Smooth muscle cell (in vitro differentiated cells): ENCODE measurements at regions not wholly inside any gene's neighbourhood (a gene's known extent, or its start where the extent isn't known, plus 50 kb on each side); places are given as distances from the start of the nearest gene placed in this dataset.

Experiments used
- DNase-seq: peaks from one replicate; lab custom pipeline; 2025; ENCODE audit not compliant: unreplicated experiment; lab: John Stamatoyannopoulos, UW
- H2AFZ ChIP-seq: fragments of 200-600 bp; sonication (generic); 2 replicates; pipeline ENCODE4 v1.6.0; 2016; ENCODE audit warnings: antibody characterized with exemption, low read depth, mild to moderate bottlenecking
- H3F3A ChIP-seq: fragments of 200-600 bp; sonication (generic); 2 replicates; pipeline ENCODE4 v1.6.0; 2017; ENCODE audit warnings: antibody characterized with exemption, low read depth
- H3K27ac ChIP-seq: fragments of 200-600 bp; sonication (generic); 2 replicates; pipeline ENCODE4 v1.5.1; 2016; ENCODE audit warnings: low read depth, mild to moderate bottlenecking
- H3K27me3 ChIP-seq: fragments of 200-600 bp; sonication (generic); 2 replicates; pipeline ENCODE4 v1.6.1; 2016; ENCODE audit warnings: low read depth, mild to moderate bottlenecking
- H3K36me3 ChIP-seq: fragments of 200-600 bp; sonication (generic); 2 replicates; pipeline ENCODE4 v1.5.1; 2016; ENCODE audit warnings: low read depth
- H3K4me1 ChIP-seq: fragments of 200-600 bp; sonication (generic); 2 replicates; pipeline ENCODE4 v1.5.1; 2016; ENCODE audit warnings: low read depth
- H3K4me2 ChIP-seq: fragments of 200-600 bp; sonication (generic); 2 replicates; pipeline ENCODE4 v1.6.0; 2016; ENCODE audit warnings: mild to moderate bottlenecking
- H3K4me3 ChIP-seq: fragments of 200-600 bp; sonication (generic); 2 replicates; pipeline ENCODE4 v1.5.1; 2016; ENCODE audit warnings: mild to moderate bottlenecking
- H3K79me2 ChIP-seq: fragments of 200-600 bp; sonication (generic); 2 replicates; pipeline ENCODE4 v1.6.0; 2016; ENCODE audit warnings: low read depth, mild to moderate bottlenecking
- H3K9ac ChIP-seq: fragments of 200-600 bp; sonication (generic); 2 replicates; pipeline ENCODE4 v1.6.0; 2016; ENCODE audit warnings: low read depth
- H3K9me3 ChIP-seq: fragments of 200-600 bp; sonication (generic); replicated peaks from 2 replicates; pipeline ENCODE4 v1.5.1; 2016; ENCODE audit warnings: low read depth
- H4K20me1 ChIP-seq: fragments of 200-600 bp; sonication (generic); 2 replicates; pipeline ENCODE4 v1.6.0; 2016; ENCODE audit warnings: low read depth
- WGBS: methylation state at CpG from one replicate; pipeline ENCODE4 v1.1.7; 2016; ENCODE audit warnings: low lambda C conversion rate; 5-methylcytosine and 5-hydroxymethylcytosine counted together
- TF ChIP-seq, protein P1 (sequence below): fragments of 200-600 bp; sonication (generic); IDR thresholded peaks from 2 replicates; pipeline ENCODE4 v1.5.1; 2017; ENCODE audit warnings: borderline replicate concordance, mild to moderate bottlenecking, antibody characterized with exemption; ENCODE audit not compliant: insufficient read depth, poor library complexity, severe bottlenecking

- Histone ChIP-seq H4K20me1 (no peaks in the 10 kb centered on the region), H3K9me3 (no peaks in the 10 kb centered on the region), H2AFZ (no peak overlapping the region), H3K36me3 (no peaks in the 10 kb centered on the region), H3K4me2 (no peak overlapping the region), H3K79me2 (no peaks in the 10 kb centered on the region), H3K27ac (no peak overlapping the region), H3K4me3 (no peak overlapping the region), H3K9ac (no peak overlapping the region), H3K4me1 (peaks cover 14% of the 10 kb centered on the region), H3K27me3 (no peaks in the 10 kb centered on the region), H3F3A (peaks cover 9% of the 10 kb centered on the region)
- TF ChIP-seq, protein P1, sequence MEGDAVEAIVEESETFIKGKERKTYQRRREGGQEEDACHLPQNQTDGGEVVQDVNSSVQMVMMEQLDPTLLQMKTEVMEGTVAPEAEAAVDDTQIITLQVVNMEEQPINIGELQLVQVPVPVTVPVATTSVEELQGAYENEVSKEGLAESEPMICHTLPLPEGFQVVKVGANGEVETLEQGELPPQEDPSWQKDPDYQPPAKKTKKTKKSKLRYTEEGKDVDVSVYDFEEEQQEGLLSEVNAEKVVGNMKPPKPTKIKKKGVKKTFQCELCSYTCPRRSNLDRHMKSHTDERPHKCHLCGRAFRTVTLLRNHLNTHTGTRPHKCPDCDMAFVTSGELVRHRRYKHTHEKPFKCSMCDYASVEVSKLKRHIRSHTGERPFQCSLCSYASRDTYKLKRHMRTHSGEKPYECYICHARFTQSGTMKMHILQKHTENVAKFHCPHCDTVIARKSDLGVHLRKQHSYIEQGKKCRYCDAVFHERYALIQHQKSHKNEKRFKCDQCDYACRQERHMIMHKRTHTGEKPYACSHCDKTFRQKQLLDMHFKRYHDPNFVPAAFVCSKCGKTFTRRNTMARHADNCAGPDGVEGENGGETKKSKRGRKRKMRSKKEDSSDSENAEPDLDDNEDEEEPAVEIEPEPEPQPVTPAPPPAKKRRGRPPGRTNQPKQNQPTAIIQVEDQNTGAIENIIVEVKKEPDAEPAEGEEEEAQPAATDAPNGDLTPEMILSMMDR: no peak
- WGBS: 97% methylated on average over 2 of the region's 2 CpGs
- no peak for DNase-seq
These were observed 167.1 kb upstream of the RBMS1 start for GRCh38 chr2:160660741-160661140.

- Histone ChIP-seq H3K79me2 (no peaks in the 10 kb centered on the region), H4K20me1 (no peaks in the 10 kb centered on the region), H3K4me1 (peaks cover 14% of the 10 kb centered on the region), H3K36me3 (no peaks in the 10 kb centered on the region), H3K27me3 (no peaks in the 10 kb centered on the region), H3K9ac (peak overlapping the region; percentile 29), H3K4me3 (no peak overlapping the region), H3K27ac (peak overlapping the region; percentile 100), H3F3A (peaks cover 25% of the 10 kb centered on the region), H3K9me3 (no peaks in the 10 kb centered on the region), H2AFZ (peak overlapping the region; percentile 9), H3K4me2 (peak overlapping the region; percentile 47)
- TF ChIP-seq, protein P1: no peak
- DNase-seq: no peak
- 18% methylated on average over 2 of the region's 2 CpGs for WGBS
These were observed 171.1 kb upstream of the RBMS1 start for GRCh38 chr2:160664603-160665140.

- peak overlapping the region; percentile 92 for H3K9ac ChIP-seq
- peak overlapping the region; percentile 47 for H2AFZ ChIP-seq
- TF ChIP-seq, protein P1: no peak
- WGBS: 7% methylated on average over 5 of the region's 5 CpGs
- no peaks in the 10 kb centered on the region for H4K20me1 ChIP-seq
- peak overlapping the region; percentile 76 for H3K4me2 ChIP-seq
- DNase-seq: no peak
- no peaks in the 10 kb centered on the region for H3K36me3 ChIP-seq
- H3K4me3 ChIP-seq: peak overlapping the region; percentile 22
- peaks cover 14% of the 10 kb centered on the region for H3K4me1 ChIP-seq
- no peaks in the 10 kb centered on the region for H3K9me3 ChIP-seq
- no peaks in the 10 kb centered on the region for H3K79me2 ChIP-seq
- peak overlapping the region; percentile 100 for H3K27ac ChIP-seq
- H3F3A ChIP-seq: peaks cover 25% of the 10 kb centered on the region
- H3K27me3 ChIP-seq: no peaks in the 10 kb centered on the region
These were observed 172.8 kb upstream of the RBMS1 start for GRCh38 chr2:160666154-160667060.
